B cell (primary cell): ENCODE measurements at regions not wholly inside any gene's neighbourhood (a gene's known extent, or its start where the extent isn't known, plus 50 kb on each side); places are given as distances from the start of the nearest gene placed in this dataset.
"Not testable (repeated sequence)": the region's sequence is repeated elsewhere in the genome, so short reads cannot be mapped to it uniquely, and the experiment has no call there.

Experiments
- ATAC-seq: fragments of 200-7000 bp; cut with Tn5 transposase; one replicate; pipeline ENCODE4 v1.10.0; 2021; ENCODE audit warnings: low read depth, mild to moderate bottlenecking, moderate number of reproducible peaks, moderate library complexity
- CTCF ChIA-PET: fragments of 350-600 bp; sonication (Branson Sonifier 250); formaldehyde crosslinking; loops from one replicate; lab custom pipeline; 2021; ENCODE audit warnings: antibody characterized with exemption, inconsistent platforms; lab: Charles Lee
- POLR2A ChIA-PET: fragments of 350-600 bp; sonication (Branson Sonifier 250); formaldehyde crosslinking; loops from one replicate; lab custom pipeline; 2021; ENCODE audit warnings: antibody characterized with exemption; lab: Charles Lee
- DNase-seq: peaks from one replicate; pipeline ENCODE4 v3.0.0; 2013
- H2AFZ ChIP-seq: 2 replicates; pipeline ENCODE4 v1.6.1; 2012; ENCODE audit warnings: mild to moderate bottlenecking, low read depth, low read length; ENCODE audit not compliant: insufficient read depth, poor library complexity, severe bottlenecking
- H3K27ac ChIP-seq, 2 donors: 1 replicate in 1 of 2; 2 replicates in 1 of 2; pipeline ENCODE4 v1.5.1; 2012 to 2013; ENCODE audit warnings: low read length in 2 of 2, mild to moderate bottlenecking in 2 of 2, moderate library complexity in 1 of 2
- H3K27me3 ChIP-seq, 4 experiments: fragments of 200-600 bp in 1 of 4; sonication (generic) in 1 of 4; replicated peaks in 1 of 4; 1 replicate in 2 of 4; 2 replicates in 2 of 4; pipeline versions ENCODE4 v1.6.1 to v1.7.0; 2013 to 2016; ENCODE audit warnings: low read length in 3 of 4, mild to moderate bottlenecking in 2 of 4, mixed read lengths in 1 of 4, moderate library complexity in 1 of 4; ENCODE audit not compliant: insufficient read depth in 4 of 4, control insufficient read depth in 3 of 4; ENCODE audit errors: control extremely low read depth in 1 of 4
- H3K36me3 ChIP-seq, 2 experiments: replicated peaks in 1 of 2; 1 replicate in 1 of 2; 2 replicates in 1 of 2; pipeline versions ENCODE4 v1.6.1 to v1.7.1; 2013; ENCODE audit warnings: low read length in 1 of 2; ENCODE audit not compliant: insufficient read depth in 2 of 2, control insufficient read depth in 1 of 2; ENCODE audit errors: control extremely low read depth in 1 of 2, extremely low read depth in 1 of 2
- H3K4me1 ChIP-seq, 2 donors: fragments of 200-600 bp in 1 of 2; sonication (generic) in 1 of 2; 1 replicate in 1 of 2; 2 replicates in 1 of 2; pipeline versions ENCODE4 v1.5.1 to v1.6.1; 2013 to 2017; ENCODE audit warnings: low read length in 2 of 2; ENCODE audit not compliant: control insufficient read depth in 2 of 2, insufficient read depth in 2 of 2
- H3K4me2 ChIP-seq: replicated peaks from 2 replicates; pipeline ENCODE3; 2012; ENCODE audit warnings: mild to moderate bottlenecking, low read depth, low read length; ENCODE audit not compliant: poor library complexity, severe bottlenecking
- H3K4me3 ChIP-seq, 5 experiments: fragments of 200-600 bp in 1 of 5; sonication (generic) in 1 of 5; 1 replicate in 3 of 5; 2 replicates in 2 of 5; pipeline versions ENCODE4 v1.5.1 to v1.7.0; 2011 to 2016; ENCODE audit warnings: low read length in 4 of 5, mild to moderate bottlenecking in 4 of 5, low read depth in 2 of 5, control low read depth in 1 of 5, moderate library complexity in 1 of 5; ENCODE audit not compliant: insufficient read depth in 1 of 5; ENCODE audit errors: control extremely low read depth in 1 of 5, extremely low read depth in 1 of 5
- H3K79me2 ChIP-seq: fragments of 200-600 bp; sonication (generic); one replicate; pipeline ENCODE4 v1.6.0; 2016; ENCODE audit warnings: low read length; ENCODE audit not compliant: control insufficient read depth, insufficient read depth
- H3K9ac ChIP-seq: fragments of 200-600 bp; sonication (generic); 2 replicates; pipeline ENCODE4 v1.6.1; 2017; ENCODE audit warnings: mild to moderate bottlenecking, low read length, moderate library complexity
- H3K9me3 ChIP-seq, 3 donors: one replicate each; pipeline versions ENCODE4 v1.6.1 to v1.7.1; 2013; ENCODE audit warnings: low read length in 2 of 3; ENCODE audit not compliant: control insufficient read depth in 2 of 3, insufficient read depth in 1 of 3; ENCODE audit errors: control extremely low read depth in 1 of 3
- H4K20me1 ChIP-seq: 2 replicates; pipeline ENCODE4 v1.6.0; 2012; ENCODE audit warnings: mild to moderate bottlenecking, low read length; ENCODE audit not compliant: insufficient read depth, control insufficient read depth, poor library complexity, severe bottlenecking
- H3K27ac Mint-ChIP-seq: one replicate; pipeline ENCODE4 v1.8.0; 2021; ENCODE audit warnings: mixed read lengths
- H3K27me3 Mint-ChIP-seq: one replicate; pipeline ENCODE4 v1.8.0; 2021; ENCODE audit warnings: mixed read lengths
- H3K4me1 Mint-ChIP-seq: one replicate; pipeline ENCODE4 v1.8.0; 2021; ENCODE audit warnings: mixed read lengths
- H3K4me3 Mint-ChIP-seq: one replicate; pipeline ENCODE4 v1.8.0; 2021; ENCODE audit warnings: mixed read lengths
- H3K9me3 Mint-ChIP-seq: one replicate; pipeline ENCODE4 v1.8.0; 2022; ENCODE audit warnings: mixed read lengths; ENCODE audit not compliant: insufficient read depth
- CTCF ChIP-seq: fragments of 200-600 bp; IDR thresholded peaks from one replicate; pipeline ENCODE4 v1.8.0; 2022; ENCODE audit warnings: antibody characterized with exemption, mild to moderate bottlenecking
- EZH2 ChIP-seq: IDR thresholded peaks from 2 replicates; pipeline ENCODE4 v1.6.1; 2012; ENCODE audit warnings: borderline replicate concordance, low read depth, mild to moderate bottlenecking, moderate library complexity, low read length; ENCODE audit not compliant: insufficient read depth, poor library complexity, severe bottlenecking
- WGBS: methylation state at CpG from one replicate; pipeline ENCODE4 v1.1.5; 2013; ENCODE audit warnings: missing lambda C conversion rate; ENCODE audit not compliant: insufficient coverage; 5-methylcytosine and 5-hydroxymethylcytosine counted together
- intact Hi-C: fragments of 100-400 bp; cut with micrococcal nuclease; formaldehyde crosslinking; loops from one replicate; pipeline ENCODE4 v1.10.0; 2022

DNA sequence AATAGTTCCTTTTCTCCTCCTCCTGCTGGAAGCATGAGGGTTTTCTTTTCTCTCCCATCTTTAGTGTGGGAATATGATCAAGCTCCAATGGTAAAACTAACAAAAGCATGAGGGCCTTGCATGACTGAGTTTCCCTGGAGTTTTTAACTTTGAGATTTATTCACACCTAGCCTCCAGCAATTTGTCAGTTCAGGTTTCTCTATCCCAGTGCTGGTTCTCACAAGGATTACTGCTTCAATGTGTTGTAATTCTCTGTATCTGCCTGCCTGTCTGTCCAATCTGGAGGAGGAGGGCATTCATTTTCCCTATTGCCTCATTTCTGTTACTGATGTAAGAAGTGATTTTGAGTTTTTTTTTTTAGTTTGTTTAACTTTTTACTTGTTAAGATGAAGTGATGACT lies 57.6 kb upstream of the RPRM start:
- CTCF ChIA-PET = no interaction called here

GRCh38 chr2:153538102-153538501 lies 59.5 kb upstream of the RPRM start:
- peaks cover 13% of the 10 kb centered on the region for H3K9me3 Mint-ChIP-seq
- H3K4me2 ChIP-seq, H2AFZ ChIP-seq, DNase-seq, H3K9ac ChIP-seq, H3K9me3 ChIP-seq, H3K27ac Mint-ChIP-seq, H3K4me3 ChIP-seq, H3K27me3 ChIP-seq, H3K27ac ChIP-seq, H3K79me2 ChIP-seq, H4K20me1 ChIP-seq, POLR2A ChIA-PET, H3K4me1 Mint-ChIP-seq, intact Hi-C loops, ATAC-seq, H3K36me3 ChIP-seq, H3K4me1 ChIP-seq, H3K27me3 Mint-ChIP-seq, H3K4me3 Mint-ChIP-seq, CTCF ChIA-PET: not testable (repeated sequence)
- WGBS = no CpG with 5 or more reads among the region's 1 CpG

More for the DNA sequence above, 57.6 kb upstream of the RPRM start:
- H3K4me1 Mint-ChIP-seq = no peaks in the 10 kb centered on the region
- Histone ChIP-seq H3K4me1 (no peaks in the 10 kb centered on the region), H2AFZ (no peak overlapping the region), H3K27me3 (no peaks in the 10 kb centered on the region), H3K79me2 (no peaks in the 10 kb centered on the region), H3K9me3 (peaks cover 0 to 8% (median 4%) of the 10 kb centered on the region in 3 donors), H3K36me3 (no peaks in the 10 kb centered on the region), H3K9ac (no peak overlapping the region), H3K27ac (no peak overlapping the region), H3K4me2 (no peak overlapping the region), H3K4me3 (no peak overlapping the region), H4K20me1 (no peaks in the 10 kb centered on the region)
- ATAC-seq = no peak
- intact Hi-C loops = no loop called here
- TF ChIP-seq CTCF (no peak), EZH2 (no peak)
- DNase-seq = no peak
- H3K27me3 Mint-ChIP-seq = no peaks in the 10 kb centered on the region
- H3K4me3 Mint-ChIP-seq = no peak overlapping the region
- peaks cover 8% of the 10 kb centered on the region for H3K9me3 Mint-ChIP-seq
- POLR2A ChIA-PET = no interaction called here
- H3K27ac Mint-ChIP-seq = no peak overlapping the region
